GM19372 (cell line): ENCODE measurements at regions not wholly inside any gene's neighbourhood (a gene's known extent, or its start where the extent isn't known, plus 50 kb on each side); places are given as distances from the start of the nearest gene placed in this dataset.
"Not testable (repeated sequence)": the region's sequence is repeated elsewhere in the genome, so short reads cannot be mapped to it uniquely, and the experiment has no call there.

Source experiments
- ATAC-seq: cut with Tn5 transposase; IDR thresholded peaks from one replicate; pipeline ENCODE4 v1.9.1; 2021; ENCODE audit warnings: mild to moderate bottlenecking, low read depth, moderate library complexity; ENCODE audit not compliant: unreplicated experiment

DNA sequence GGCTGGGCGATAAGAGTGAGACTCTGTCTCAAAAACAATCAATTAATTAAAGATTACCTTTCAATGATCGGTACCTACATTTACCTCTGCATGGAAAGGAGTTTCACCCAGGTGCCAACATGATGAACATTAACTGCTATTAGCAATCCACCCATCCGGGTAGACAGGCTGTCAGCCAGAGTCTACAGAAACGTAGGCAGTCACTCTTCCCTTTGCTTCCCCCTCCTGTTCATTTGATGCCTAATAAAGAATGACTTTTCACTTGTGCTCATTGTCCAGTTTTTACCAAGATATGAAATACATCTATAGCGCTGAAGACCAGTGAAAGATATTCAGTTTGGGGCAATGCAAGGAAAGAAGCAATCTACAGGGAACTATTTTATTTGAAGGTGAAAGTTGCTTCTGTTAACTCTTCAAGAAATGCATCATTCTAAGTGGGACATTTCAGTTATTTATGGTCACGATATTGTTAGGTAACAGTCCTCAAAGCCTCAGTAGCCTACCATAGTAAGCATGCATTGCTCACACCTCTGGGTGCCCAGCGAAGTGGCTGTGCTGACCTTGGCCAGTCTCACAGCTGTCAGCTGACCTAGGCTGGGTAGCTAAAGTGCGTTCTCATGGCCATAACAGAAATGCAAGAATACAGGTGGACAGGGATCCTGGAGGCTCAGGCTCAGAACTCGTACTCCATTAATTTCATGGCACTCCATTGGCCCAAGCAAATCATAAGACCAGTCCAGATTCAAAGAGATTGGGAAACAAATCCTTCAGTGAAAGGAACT lies 87.2 kb upstream of the DMRT1 start:
- ATAC-seq: no peak

DNA sequence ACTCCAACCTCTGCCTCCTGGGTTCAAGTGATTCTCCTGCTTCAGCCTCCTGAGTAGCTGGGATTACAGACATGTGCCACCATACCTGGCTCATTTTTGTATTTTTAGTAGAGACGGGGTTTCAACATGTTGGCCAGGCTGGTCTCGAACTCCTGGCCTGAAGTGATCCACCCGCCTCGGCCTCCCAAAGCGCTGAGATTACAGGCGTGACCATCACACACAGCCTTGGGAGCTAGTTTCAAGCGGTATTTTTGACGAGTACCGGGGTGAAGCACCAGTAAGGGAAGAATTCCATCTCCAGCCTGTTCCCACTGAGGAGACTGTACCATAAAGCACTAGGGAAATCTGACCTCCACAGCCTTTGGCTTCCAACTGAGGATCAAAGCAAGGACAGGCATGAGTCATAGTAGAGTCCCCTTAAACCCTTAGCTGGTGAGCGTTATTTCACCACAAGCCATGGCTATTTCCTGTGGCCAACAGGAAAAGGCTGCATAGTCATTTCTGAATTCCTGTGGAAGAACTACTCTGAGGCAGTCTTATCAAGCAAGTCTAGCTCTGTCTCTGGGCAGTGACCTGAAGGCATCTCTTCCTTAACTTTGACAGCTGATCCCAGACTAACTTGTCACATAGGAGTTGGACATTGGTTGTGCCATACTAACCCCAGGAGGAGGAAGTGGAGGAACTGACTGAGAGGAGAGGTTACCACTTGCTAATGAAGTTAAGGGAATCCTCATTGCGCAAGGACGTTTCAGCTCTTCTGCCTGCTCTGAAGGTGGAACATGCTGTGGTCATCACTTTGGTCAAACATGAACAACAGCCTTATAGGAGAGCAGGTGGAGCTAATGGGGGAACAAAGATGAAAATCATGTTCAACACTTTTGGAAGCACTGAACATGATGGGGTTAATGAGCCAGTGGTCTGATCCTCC lies 85.8 kb upstream of the DMRT1 start:
- peak; percentile 34 for ATAC-seq

DNA sequence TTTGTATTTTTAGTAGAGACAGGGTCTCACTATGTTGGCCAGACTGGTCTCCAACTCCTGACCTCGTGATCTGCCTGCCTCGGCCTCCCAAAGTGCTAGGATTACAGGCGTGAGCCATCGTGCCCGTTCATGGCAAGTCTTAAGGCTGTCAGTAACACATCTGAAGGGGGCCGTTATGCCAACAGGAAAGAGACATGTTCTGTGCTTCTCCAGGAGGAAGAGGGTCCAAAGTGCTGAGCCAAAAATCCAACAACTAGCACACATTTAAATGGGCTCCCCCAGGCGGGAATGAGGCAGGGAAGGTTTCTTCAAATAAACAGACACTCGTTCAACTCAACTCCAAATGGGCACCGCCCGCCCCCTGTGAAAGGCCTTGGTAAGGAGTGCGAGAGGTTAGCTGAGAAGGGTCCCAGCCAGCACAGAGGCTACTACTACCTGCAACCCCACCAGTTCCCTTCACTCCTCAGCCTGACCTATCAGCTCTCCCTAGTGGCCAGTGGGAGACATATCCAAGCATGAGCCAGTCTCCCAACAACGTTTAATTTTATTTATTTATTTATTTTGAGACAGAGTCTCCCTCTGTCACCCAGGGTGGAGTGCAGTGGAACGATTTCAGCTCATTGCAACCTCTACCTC lies 84.1 kb upstream of the DMRT1 start:
- no peak for ATAC-seq

DNA sequence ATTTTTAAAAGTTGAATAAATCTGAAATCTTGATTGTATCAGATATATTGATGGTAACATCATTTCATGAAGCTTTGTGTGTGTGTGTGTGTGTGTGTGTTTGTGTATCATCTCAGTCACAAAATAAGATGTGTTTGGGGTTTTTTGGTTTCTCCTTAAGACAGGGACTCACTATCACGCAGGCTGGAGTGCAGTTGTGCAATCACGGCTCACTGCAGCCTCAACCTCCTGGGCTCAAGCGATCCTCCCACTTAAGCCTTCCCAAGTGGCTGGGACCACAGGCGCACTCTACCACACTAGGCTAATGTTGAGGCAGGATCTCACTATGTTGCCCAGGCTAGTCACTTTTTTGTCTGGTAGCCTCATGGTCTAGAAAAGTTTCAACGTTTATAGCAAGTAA lies 83.4 kb upstream of the DMRT1 start:
- no peak for ATAC-seq

DNA sequence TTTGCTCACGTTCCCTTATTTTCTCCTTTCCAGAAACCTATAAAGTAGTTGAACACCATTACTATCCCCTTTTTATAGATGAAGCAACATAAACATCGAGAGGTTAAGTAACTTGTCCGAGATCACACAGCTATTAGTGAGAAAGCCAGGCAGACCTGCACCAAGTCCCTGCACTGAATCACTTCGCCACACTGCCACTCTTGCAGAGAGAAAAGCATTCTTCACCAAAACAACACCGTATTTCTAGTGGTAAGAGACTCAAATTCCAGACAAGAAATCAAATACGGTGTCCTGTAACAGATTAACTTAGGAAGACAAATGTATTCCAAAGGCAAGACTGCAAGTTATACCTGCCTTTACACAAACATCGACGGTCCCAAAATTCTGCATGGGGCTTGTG lies 82.0 kb upstream of the DMRT1 start:
- ATAC-seq: no peak

DNA sequence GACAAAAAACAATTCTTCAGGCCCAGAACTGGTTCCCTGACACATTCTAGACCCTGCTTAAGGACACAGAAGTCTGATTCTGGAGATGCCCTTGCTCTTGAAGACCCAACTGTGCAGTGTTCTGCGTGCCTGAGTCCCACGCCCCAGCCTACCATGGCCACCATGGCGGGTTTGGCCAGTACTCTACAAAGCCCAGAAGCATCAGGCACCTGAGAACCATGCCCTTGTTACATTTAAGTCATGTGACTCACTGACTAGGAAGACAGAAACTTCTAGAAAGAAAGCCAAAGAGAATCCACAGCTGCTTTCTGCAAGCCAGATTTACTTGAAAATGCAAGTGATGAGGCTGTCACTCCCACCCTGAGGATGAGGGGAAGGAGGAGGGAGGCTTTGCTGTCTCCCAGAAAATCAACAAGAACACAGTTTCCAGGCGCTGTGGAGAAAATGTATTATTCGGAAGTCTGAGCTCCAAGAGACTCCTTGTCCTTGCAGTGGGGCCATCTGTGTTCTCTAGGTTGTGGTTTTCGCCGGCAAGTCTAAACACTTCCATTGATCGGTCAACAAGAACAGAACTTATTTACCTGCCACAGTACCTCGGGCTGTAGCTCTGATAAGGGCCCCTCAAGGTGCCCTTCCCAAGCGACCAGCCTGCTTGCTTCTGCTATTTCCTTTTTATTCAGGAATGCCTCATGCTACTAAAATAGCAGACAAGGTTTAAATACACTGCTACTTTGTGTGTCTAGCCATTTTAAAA lies 81.3 kb upstream of the DMRT1 start:
- no peak for ATAC-seq

DNA sequence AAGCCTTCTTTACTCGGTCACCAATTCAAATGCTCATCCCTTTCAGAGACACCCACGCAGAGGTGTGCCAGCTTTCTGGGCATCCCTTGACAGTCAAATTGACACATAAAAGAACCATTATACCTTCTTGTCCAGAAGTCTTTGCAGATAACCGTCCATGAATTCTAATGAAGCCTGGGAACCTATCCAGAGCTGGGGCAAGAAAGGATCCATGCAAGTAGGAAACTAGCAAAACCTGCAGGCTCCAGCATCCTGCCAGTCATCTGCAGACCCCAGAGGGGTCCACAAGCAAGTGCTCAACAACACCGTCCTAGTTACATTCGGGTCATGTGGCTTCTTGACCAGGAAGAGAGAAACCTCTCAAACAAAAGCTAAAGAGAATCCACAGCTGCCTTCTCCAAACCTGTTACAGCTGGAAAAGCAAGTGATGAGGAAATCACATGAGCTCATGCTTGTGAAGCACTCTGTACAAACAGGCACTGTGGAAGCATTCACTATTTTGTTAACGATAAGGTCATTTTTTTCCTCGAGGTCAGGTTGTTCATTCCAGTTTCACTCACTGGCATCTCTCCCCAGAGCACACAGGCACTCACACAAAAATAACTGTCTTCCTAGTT lies 80.2 kb upstream of the DMRT1 start:
- no peak for ATAC-seq

DNA sequence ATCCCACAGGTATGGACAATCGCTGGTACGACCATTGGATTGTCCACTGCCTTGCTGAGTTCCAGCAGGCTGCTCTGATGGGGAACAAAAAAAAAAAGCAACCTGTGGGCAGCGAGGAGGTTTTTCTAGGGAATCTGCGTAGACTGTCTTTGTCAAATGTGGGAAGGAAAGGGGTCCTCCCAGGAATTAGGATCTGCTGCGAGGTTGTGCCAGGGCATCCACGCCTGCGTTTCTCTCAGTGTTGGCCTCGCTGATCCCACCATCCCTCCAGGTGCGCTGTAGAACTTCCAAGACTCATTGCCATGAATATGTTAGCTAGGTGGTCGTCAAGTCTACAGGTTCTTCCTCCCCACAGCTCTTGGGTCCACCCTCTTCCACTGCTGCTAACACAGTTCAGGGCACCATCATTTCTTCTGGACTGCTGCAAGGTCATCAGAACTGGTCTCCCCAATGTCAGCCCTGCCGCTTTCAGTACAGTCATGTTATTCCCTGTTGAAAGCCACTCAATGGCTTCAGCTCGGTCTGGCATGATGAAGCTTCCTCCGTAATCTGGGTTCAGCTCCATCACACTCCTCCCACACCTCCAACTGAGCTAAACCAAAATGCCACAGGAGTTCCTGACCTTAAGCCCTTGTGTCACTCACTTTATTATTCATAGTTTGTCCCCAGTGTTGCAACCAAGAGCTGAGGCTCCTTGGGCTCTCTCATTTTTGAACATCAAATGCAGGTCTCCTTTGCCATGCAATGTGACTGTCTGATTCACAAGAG lies 79.5 kb upstream of the DMRT1 start:
- no peak for ATAC-seq

DNA sequence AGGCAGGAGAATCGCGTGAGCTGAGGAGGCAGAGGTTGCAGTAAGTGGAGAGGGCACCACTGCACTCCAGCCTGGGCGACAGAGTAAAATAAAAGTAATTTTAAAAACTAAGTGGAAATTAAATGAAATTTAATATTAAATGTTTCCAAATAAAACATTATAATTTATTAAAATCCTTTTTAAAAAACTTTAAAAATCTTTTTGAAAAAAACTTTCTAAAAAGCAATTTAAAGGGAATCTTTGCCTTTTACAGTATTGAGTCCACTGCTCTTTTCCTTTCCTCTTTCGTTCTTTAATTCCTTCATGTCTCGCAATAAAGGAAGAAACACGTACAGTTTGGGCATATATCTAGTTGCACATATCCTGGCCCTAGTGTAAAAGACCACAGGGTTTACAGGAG lies 77.8 kb upstream of the DMRT1 start:
- ATAC-seq: no peak

DNA sequence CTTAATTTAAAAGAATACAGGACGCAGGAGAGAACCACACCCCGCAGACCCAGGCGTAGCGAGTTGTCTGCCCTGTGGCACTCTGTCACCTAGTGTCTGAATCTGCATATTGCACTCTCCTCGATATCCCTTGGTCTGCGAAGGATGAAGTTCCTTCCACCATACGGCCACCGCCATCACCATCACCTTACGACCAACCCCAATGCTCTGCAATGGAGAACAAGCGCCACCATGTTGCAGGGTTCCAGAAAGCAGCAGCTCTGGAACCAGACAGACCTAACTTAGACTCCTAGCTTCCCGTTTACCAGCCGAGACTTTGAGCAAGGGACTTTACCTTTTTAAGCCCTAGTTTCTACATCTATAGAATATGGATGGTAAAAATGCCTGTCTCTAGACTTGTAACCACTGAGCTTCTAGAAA lies 77.4 kb upstream of the DMRT1 start:
- ATAC-seq: peak; percentile 95

DNA sequence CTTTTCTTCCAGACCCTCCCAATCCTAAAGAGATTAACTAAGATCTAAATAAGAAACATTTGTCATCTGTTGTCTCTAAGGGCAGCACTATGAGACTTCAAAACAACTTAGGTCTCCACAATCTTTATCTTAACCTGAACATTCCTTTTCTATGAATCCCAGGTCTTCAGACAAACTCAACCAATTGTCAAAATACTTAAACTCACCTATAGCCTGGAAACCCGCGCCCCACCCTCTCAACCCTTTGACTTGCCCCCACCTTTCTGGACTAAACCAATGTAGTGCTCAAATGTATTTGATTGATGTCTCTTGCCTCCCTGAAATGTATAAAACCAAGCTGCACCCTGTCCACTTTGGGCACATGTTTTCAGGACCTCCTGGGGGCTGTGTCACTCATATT lies 76.5 kb upstream of the DMRT1 start:
- ATAC-seq: no peak

DNA sequence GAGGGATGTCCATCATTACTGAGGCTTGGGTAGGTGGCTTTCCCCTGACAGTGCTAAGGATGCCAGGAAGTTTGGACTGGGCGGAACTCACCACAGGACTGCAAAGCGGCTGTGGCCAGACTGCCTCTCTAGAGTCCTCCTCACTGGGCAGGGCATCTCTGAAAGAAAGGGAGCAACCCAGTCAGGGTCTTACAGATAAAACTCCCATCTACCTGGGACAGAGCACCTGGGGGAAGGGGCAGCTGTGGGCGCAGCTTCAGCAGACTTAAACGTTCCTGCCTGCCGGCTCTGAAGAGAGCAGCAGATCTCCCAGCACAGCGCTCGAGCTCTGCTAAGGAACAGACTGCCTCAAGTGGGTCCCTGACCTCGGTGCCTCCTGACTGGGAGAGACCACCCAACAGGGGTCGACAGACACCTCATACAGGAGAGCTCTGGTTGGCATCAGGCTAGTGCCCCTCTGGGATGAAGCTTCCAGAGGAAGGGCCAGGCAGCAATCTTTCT lies 74.4 kb upstream of the DMRT1 start:
- not testable (repeated sequence) for ATAC-seq

DNA sequence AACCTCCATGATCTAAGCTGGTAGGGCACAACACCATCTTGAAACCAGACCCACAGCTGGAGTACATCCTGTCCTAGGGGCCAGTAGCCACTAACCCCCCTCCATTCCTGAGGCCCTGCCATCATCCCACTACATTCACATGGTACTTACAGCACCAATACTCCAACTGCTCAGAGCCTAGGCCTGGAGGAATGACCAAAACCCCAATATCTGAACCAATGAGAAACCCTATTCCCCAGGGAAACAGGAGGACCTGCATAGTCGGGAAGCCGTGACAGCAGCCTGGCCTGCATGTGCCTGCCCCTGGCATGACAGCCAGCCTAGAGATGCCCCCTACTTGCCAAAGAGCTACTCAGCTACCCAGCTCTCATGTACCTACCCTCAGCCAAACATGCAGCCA lies 65.4 kb upstream of the DMRT1 start:
- ATAC-seq: no peak

DNA sequence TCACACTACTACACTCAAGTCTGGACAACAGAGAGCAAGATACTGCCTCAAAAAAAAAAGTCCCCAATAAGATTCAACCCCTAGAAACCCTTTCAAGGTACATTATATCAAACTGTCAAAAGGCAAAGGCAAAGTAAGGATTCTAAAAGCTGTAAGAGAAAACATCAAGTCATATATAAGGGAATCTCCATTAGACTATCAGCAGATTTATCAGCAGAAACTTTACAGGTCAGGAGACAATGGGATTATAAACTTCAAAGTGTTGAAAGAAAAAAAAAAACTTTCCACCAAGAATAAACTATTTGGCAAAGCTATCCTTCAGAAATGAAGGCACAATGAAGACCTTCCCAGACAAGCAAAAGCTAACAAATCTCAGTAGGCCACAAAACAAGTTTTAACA lies 63.5 kb upstream of the DMRT1 start:
- no peak for ATAC-seq

DNA sequence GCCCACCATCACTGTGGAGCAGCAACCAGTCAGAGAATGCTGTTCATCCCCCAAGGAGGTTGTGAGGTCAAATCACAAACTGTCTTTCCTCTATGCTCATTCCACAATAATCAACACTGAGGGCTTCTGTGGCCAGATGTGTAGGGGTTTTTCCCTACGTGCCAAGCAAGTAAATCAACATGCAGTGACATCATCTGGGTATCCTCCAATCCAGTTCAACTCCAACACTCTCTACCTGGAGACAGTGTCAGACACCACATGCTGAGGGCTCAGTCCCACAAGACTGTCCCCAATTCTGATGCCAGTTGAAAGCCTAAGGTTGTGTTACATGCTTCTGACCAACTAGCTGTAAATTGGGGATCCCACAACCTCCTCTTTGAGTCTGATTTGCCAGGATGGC lies 57.3 kb upstream of the DMRT1 start:
- ATAC-seq: no peak

DNA sequence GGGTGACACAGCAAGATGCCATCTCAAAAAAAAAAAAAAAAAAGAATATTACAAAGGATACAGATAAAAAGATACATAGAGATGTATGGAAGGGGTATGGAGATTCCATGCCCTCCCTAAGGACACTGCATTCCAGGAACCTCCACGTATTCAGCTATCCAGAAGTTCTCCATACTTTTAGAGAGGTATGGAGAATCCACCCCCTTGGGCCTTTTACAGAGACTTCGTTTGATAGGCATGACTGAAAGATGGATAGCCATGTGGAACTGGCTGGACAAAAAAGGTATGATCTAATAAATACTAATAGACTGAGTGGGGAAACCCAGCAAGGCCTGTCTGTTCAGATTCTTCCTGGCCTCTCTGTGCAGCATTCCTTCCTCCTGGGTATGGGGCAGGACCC lies 56.6 kb upstream of the DMRT1 start:
- no peak for ATAC-seq

DNA sequence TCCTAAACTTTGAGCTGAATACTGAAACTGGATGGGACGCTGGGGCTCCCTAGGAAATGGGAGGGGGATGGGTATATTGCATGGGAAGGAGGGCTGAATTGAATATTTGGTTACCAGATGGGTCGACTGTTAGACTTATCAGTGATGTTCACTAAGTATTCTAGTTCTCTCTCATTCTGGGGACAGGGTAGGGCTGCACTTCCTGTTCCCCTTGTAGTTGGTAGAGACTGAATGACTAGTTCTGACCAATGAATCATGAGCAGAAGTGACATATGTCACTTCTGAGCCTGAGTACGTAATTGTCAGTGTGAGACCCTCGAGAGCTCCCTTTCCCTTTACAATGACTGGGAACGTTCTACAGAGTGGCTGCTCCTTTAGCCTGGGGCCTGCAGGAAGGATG lies 55.5 kb upstream of the DMRT1 start:
- ATAC-seq: no peak

DNA sequence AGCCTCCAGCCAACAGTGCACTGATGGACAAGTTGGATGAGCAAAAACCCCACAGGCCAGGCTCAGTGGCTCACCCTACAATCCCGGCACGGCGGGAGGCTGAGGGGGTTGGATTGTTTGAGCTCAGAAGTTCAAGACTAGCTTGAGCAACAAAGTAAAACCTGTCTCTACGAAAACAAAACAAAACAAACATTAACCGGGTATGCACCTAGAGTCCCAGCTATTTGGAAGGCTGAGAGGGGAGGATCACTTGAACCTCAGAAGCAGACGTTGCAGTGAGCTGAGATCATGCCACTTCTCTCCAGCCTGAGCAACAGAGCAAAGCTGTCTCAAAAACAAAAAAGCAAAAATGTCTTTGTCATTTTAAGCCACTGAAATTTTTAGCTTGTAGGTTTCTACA lies 55.1 kb upstream of the DMRT1 start:
- ATAC-seq: no peak

DNA sequence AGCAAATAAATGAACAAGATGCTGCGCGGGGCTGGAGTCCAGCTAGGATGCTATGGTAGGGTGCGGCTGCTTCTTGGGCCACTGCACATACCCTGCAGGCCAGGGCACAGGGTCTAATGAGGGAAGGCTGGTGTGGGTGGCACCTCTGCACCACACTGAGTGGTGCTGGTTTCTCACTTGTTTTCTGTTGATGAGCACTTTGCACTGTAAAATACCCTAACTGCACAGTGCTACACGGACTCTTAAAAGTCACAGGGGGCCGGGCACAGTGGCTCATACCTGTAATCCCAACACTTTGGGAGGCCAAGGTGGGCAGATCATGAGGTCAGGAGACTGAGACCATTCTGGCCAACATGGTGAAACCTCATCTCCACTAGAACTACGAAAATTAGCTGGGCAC lies 52.7 kb upstream of the DMRT1 start:
- ATAC-seq: no peak
